GM23248 (cell line): ENCODE measurements at regions not wholly inside any gene's neighbourhood (a gene's known extent, or its start where the extent isn't known, plus 50 kb on each side); places are given as distances from the start of the nearest gene placed in this dataset.
"Not testable (repeated sequence)": the region's sequence is repeated elsewhere in the genome, so short reads cannot be mapped to it uniquely, and the experiment has no call there.

Source experiments
- EZH2 ChIP-seq: fragments of 200-600 bp; sonication (generic); IDR thresholded peaks from 2 replicates; pipeline ENCODE4 v1.6.1; 2018; ENCODE audit warnings: antibody characterized with exemption, mild to moderate bottlenecking; ENCODE audit not compliant: insufficient read depth, poor library complexity, severe bottlenecking
- EZH2phosphoT487 ChIP-seq: fragments of 200-600 bp; sonication (generic); IDR thresholded peaks from 2 replicates; pipeline ENCODE4 v1.6.1; 2018; ENCODE audit warnings: antibody characterized with exemption, moderate library complexity, mild to moderate bottlenecking, low read depth; ENCODE audit not compliant: insufficient read depth

DNA sequence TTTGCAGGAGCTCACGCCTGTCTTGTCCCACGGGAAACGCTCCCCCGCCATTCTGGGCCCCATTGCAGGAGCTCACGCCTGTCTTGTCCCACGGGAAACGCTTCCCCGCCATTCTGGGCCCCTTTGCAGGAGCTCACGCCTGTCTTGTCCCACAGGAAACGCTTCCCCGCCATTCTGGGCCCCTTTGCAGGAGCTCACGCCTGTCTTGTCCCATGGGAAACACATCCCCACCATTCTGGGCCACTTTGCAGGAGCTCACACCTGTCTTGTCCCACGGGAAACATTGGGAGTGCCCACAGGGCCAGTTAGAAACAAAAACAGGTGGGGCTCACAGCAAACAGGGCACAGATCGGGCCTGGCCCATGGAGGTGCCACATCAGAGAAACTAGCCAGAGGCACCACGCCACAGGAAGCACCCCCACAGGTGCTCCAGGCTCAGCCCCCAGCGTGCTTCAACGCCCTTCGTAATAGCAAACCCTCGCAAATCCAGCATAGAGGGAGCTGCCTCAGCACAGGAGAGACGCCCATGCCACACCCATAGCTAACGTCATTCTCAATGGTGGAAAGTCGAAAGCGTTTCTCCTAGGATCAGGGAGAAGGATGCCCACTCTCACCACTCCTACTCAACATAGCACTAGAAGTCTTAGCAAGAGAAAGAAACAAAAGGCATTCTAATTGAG lies 218.2 kb upstream of the FRG1 start:
- not testable (repeated sequence) for TF ChIP-seq EZH2, EZH2phosphoT487
